WI38 (cell line): ENCODE measurements at regions not wholly inside any gene's neighbourhood (a gene's known extent, or its start where the extent isn't known, plus 50 kb on each side); places are given as distances from the start of the nearest gene placed in this dataset.

Experiments used
- H3K4me3 ChIP-seq: 2 replicates; pipeline ENCODE4 v1.5.1; 2011; ENCODE audit warnings: low read depth, mild to moderate bottlenecking, control low read depth, low read length
- CTCF ChIP-seq: IDR thresholded peaks from 2 replicates; pipeline ENCODE4 v1.5.1; 2012; ENCODE audit warnings: low read depth, mild to moderate bottlenecking, control low read depth, low read length

- no peak for TF ChIP-seq CTCF
- no peak overlapping the region for H3K4me3 ChIP-seq
Observed at GRCh38 chr18:66674286-66674685, 70.4 kb upstream of the CDH19 start.

- TF ChIP-seq CTCF = no peak
- H3K4me3 ChIP-seq = no peak overlapping the region
Observed at GRCh38 chr18:66668706-66669105, 64.8 kb upstream of the CDH19 start.

GRCh38 chr18:66662632-66663031 lies 58.7 kb upstream of the CDH19 start:
- H3K4me3 ChIP-seq = no peak overlapping the region
- TF ChIP-seq CTCF = no peak

GRCh38 chr18:66655407-66655806 lies 51.5 kb upstream of the CDH19 start:
- H3K4me3 ChIP-seq = no peak overlapping the region
- no peak for TF ChIP-seq CTCF
